ENCODE measurements at regions not wholly inside any gene's neighbourhood (a gene's known extent, or its start where the extent isn't known, plus 50 kb on each side); places are given as distances from the start of the nearest gene placed in this dataset.
"Not testable (repeated sequence)": the region's sequence is repeated elsewhere in the genome, so short reads cannot be mapped to it uniquely, and the experiment has no call there.

DNA sequence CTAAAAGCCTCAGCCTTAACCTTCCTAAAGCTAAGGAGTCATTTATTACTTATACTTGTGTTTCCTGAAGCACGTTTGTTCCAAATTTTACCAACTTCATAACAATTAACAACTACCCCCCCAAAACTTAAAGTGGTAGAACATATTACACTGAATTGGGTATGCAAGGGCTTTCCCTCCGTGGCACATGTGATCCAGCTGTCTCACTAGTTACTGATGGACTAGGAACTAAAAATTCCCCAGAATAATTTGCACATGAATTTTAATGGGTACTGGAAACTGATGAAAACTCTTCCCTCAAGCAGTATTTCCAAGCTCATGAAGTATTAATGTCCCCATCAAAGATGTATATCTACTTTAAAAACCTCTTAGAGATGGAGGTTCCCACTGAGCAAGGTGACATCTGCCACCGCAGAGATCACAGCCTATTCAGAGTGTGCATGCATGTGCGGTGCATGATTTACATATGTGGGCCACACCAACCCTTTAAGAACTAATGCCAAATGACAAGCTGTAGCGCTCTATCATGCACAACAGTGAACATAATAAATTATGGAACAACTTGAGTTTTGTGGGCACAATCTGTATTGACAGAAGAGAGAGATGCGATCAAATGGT is 139.9 kb upstream of the ADCY1 start:
- Histone ChIP-seq H3K9me3 (no peaks in the 10 kb centered on the region), H3K4me3 (no peak overlapping the region), H3K4me1 (no peaks in the 10 kb centered on the region), H3K27ac (no peak overlapping the region), H3K36me3 (no peaks in the 10 kb centered on the region), H3K27me3 (no peaks in the 10 kb centered on the region)
- no peak for DNase-seq (ENCODE audit: low spot score)
- TF ChIP-seq CTCF (IDR thresholded peaks at IDR 0.05): no peak

DNA sequence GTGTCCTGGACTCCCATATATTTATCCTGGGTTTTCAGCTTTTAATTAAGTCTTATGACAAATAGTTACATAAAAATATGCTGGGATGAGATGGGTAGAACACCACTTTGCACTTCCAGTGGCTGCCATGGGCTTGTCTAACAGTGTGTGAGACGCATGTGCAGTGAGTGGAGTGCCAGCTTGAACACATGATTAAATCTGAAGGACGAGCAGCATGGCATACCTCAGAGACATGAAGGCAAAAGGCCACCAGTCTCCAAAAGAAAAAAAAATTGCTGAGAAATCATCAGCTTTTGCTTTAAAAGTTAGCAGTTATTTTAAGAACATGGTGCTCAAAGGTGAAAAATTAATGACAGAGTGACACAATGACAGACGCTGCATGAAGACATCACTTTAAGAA is 139.0 kb upstream of the ADCY1 start:
- TF ChIP-seq CTCF (IDR thresholded peaks at IDR 0.05): no peak
- Histone ChIP-seq H3K9me3 (peaks cover 0 to 6% of the 10 kb centered on the region in 2 donors), H3K27me3 (no peaks in the 10 kb centered on the region)

GRCh38 chr7:45435846-45436245 is 138.3 kb upstream of the ADCY1 start:
- Histone ChIP-seq H3K27ac (no peak overlapping the region), H3K27me3 (no peaks in the 10 kb centered on the region), H3K9me3 (peaks cover 0 to 6% of the 10 kb centered on the region in 2 donors), H3K4me3 (no peak overlapping the region), H3K36me3 (no peaks in the 10 kb centered on the region), H3K4me1 (no peaks in the 10 kb centered on the region)
- DNase-seq (ENCODE audit: low spot score): no peak
- no peak for TF ChIP-seq CTCF (IDR thresholded peaks at IDR 0.05)

More for the DNA sequence above, 139.0 kb upstream of the ADCY1 start:
- Histone ChIP-seq H3K4me3 (no peak overlapping the region), H3K4me1 (no peaks in the 10 kb centered on the region), H3K27ac (no peak overlapping the region), H3K36me3 (no peaks in the 10 kb centered on the region)
- DNase-seq (ENCODE audit: low spot score): no peak

DNA sequence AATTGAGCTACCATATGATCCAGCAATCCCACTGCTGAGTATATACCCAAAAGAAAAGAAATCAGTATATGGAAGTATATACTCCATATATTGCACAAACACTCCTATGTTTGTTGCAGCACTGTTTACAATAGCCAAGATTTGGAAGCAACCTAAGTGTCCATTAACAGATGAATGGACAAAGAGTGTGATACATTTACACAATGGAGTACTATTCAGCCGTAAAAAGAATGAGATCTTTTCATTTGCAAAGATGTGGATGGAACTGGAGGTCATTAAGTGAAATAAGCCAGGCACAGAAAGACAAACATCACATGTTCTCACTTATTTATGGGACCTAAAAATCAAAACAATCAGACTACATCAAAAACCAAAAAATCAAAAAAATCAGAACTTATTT is 133.4 kb upstream of the ADCY1 start:
- not testable (repeated sequence) for H3K27ac ChIP-seq; H3K27me3 ChIP-seq; H3K4me3 ChIP-seq; H3K4me1 ChIP-seq; H3K9me3 ChIP-seq; H3K36me3 ChIP-seq; DNase-seq (ENCODE audit: low spot score)

GRCh38 chr7:45443263-45443662 is 130.9 kb upstream of the ADCY1 start:
- no peaks in the 10 kb centered on the region for H3K27me3 ChIP-seq
- no peak overlapping the region for H3K27ac ChIP-seq
- TF ChIP-seq CTCF (IDR thresholded peaks at IDR 0.05): no peak
- peaks cover 0 to 6% of the 10 kb centered on the region in 2 donors for H3K9me3 ChIP-seq
- H3K4me3 ChIP-seq: no peak overlapping the region
- H3K4me1 ChIP-seq: no peaks in the 10 kb centered on the region
- no peaks in the 10 kb centered on the region for H3K36me3 ChIP-seq
- no peak for DNase-seq (ENCODE audit: low spot score)

DNA sequence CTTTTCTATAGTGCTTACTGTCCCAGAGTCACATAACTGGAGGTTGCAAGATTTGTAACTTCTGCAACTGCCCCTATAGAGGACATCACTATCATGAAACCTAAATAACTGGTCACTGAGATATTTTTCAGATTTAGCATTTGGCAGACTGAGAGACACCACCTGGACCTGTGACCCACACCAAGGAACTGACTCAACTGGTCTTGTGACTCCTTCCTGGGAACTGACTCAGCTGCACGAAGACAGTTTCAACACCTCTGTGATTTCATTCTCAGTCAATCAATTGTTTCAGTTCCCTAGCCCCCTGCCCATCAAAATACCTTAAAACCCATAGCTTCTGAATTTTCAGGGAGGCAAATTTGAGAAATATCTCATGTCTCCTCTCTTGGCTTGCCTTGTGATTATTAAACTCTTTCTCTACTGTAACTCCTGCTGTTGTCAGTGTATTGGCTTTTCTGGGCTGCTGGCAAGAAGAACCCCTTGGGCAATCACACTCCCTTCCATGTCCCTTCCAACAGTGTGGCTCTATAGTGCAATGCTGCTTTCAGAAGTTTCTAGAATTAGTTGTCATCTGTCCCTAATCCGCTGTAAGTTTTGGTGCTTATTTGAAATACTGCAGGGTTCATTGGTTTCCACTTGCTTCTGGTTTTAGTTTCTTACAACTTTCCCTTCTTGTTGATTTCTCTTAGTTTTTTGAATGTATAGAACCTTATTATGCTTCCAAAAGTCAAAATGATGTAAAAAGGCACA is 127.8 kb upstream of the ADCY1 start:
- H3K36me3 ChIP-seq: no peaks in the 10 kb centered on the region
- H3K4me3 ChIP-seq: no peak overlapping the region
- no peaks in the 10 kb centered on the region for H3K9me3 ChIP-seq
- H3K27me3 ChIP-seq: no peaks in the 10 kb centered on the region
- TF ChIP-seq CTCF (IDR thresholded peaks at IDR 0.05): no peak
- no peak overlapping the region for H3K27ac ChIP-seq
- no peak for DNase-seq (ENCODE audit: low spot score)
- H3K4me1 ChIP-seq: no peaks in the 10 kb centered on the region

Measured in right atrium auricular region (tissue), 2 donors.